ENCODE measurements at regions not wholly inside any gene's neighbourhood (a gene's known extent, or its start where the extent isn't known, plus 50 kb on each side); places are given as distances from the start of the nearest gene placed in this dataset.

GRCh38 chr6:6058054-6058444 lies 51.3 kb upstream of the NRN1 start:
- TF ChIP-seq MAX (IDR thresholded peaks at IDR 0.05; ENCODE audit: low read depth, low read length) (no peak), POLR2A (IDR thresholded peaks at IDR 0.05; ENCODE audit: extremely low read depth, insufficient read length) (no peak), CTCF (IDR thresholded peaks at IDR 0.05; ENCODE audit: low read depth, low read length) (no peak), MYC (IDR thresholded peaks at IDR 0.05; ENCODE audit: low read depth, low read length) (no peak)
- no peak for DNase-seq (ENCODE audit: low read depth)
- no peak overlapping the region for H3K4me3 ChIP-seq (ENCODE audit: low read depth, low read length)

GRCh38 chr6:6057442-6058053 lies 50.8 kb upstream of the NRN1 start:
- no peak overlapping the region for H3K4me3 ChIP-seq (ENCODE audit: low read depth, low read length)
- 0 out of 2 replicates have a peak, but pooled peaks have one; percentile 15 for TF ChIP-seq MAX (IDR thresholded peaks at IDR 0.05; ENCODE audit: low read depth, low read length)
- no peak for TF ChIP-seq POLR2A (IDR thresholded peaks at IDR 0.05; ENCODE audit: extremely low read depth, insufficient read length)
- TF ChIP-seq CTCF (IDR thresholded peaks at IDR 0.05; ENCODE audit: low read depth, low read length), result peak; percentile 60
- TF ChIP-seq MYC (IDR thresholded peaks at IDR 0.05; ENCODE audit: low read depth, low read length), result no peak
- DNase-seq (ENCODE audit: low read depth), result peak; percentile 72

Data from NB4 (cell line).